ENCODE measurements at regions not wholly inside any gene's neighbourhood (a gene's known extent, or its start where the extent isn't known, plus 50 kb on each side); places are given as distances from the start of the nearest gene placed in this dataset.
"Not testable (repeated sequence)": the region's sequence is repeated elsewhere in the genome, so short reads cannot be mapped to it uniquely, and the experiment has no call there.

DNA sequence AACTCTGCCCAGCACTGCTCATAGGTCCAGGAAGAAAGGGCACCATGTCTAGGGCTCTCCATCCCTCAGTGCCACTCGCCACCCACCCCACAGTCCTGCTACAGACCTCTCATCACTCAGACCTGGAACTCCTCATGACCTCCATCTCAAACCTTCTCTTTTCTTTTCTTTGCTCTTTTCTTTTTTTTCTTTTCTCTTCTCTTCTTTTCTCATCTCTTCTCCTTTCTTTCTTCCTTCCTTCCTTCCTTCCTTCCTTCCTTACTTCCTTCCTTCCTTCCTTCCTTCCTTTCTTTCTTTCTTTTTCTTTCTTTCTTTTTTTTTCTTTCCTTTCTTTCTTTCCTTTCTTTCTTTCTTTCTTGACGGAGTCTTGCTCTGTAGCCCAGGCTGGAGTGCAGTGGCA lies 122.2 kb downstream of the KLF6 start:
- DNase-seq (ENCODE audit: low spot score in 2 of 2) (no peak), FAIRE-seq (no peak)

DNA sequence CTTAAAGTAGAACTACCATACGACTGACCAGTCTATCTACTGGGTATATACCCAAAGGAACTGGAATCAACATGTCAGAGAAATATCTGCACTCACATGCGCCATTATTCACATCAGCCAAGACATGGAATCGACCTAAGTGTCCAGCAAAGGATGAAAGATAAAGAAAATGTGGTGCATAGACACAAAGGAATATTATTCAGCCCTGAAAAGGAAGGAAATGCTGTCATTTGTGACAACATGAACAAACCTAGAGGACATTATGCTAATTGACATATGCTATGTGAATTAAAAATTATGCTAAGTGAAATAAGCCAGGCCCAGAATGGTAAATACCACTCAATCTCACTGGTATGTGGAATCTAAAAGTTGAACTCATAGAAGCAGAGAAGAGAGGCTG lies 123.7 kb downstream of the KLF6 start:
- no peak for FAIRE-seq
- no peak for DNase-seq (ENCODE audit: low spot score in 2 of 2)

DNA sequence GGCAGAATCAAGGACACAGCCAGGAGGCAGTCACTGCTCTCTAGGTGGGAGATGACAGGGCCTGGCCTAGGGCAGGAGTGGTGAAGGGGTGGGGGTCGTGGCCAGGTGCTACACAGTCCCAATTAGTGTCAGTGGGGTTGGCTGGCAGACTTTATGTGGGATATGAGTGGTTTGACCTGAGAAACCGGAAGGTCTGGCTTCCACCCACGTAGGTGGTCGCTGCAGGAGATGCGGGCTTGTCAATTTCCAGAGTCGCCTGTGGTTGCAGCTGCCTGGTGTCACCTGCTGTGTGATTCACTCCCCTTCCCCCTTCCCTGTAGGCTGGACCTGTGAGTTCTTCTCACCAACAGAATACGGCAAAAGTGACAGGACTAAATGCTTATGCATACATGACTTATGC lies 124.3 kb downstream of the KLF6 start:
- DNase-seq (ENCODE audit: low spot score in 2 of 2): no peak

DNA sequence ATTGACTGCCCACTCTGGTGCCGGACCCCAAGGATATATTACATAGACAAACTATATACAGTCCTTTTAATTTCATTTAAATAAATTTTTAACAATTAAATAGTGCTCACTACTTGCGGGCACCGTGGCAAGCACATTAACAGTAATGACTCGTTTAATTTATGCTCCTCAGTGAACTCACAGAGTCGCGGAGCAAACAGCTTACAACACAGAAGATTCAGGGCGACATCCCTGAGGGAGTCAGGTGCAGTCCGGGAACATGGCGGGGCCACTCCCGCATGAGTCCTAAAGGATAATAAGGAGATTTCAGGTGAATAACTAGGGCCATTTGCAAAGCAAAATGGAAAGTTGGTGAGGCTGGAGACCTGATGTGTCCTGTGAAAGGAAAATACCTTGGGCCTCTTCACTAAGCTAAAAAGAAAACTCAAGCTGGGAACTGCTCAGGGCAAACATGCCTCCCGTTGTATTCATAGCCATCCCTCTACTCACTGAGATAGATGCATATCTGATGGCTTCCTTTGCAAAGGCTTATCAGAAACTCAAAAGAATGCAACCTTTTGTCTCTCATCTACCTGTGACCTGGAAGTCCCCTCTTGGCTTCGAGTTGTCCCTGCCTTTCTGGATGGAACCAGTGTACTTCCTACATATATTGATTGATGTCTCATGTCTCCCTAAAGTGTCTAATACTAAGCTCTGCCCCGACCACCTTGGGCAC lies 125.6 kb downstream of the KLF6 start:
- DNase-seq (ENCODE audit: low spot score in 2 of 2) (no peak), FAIRE-seq (no peak)

More for the DNA sequence above, 124.3 kb downstream of the KLF6 start:
- FAIRE-seq: no peak

DNA sequence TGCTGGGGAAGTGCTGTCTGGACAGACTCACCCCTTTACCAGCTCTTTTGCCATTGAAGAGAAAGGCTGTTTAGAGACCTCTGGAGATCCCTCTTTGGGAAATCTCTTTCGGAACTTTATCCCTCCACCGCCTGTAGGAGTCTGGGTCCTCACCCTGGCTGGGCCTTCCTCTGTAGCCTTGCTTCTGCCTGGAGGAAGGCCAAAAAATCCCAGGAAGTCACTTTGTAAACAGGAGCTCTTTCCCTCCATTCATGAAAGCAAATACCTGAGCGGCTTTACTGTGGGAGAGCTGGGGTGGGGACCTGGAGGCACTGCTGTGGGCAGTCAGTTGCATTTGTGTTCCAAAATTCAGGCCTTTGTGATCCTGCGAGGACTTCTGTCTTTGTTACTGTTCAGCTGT lies 126.2 kb downstream of the KLF6 start:
- FAIRE-seq (no peak), DNase-seq (ENCODE audit: low spot score in 2 of 2) (no peak)

DNA sequence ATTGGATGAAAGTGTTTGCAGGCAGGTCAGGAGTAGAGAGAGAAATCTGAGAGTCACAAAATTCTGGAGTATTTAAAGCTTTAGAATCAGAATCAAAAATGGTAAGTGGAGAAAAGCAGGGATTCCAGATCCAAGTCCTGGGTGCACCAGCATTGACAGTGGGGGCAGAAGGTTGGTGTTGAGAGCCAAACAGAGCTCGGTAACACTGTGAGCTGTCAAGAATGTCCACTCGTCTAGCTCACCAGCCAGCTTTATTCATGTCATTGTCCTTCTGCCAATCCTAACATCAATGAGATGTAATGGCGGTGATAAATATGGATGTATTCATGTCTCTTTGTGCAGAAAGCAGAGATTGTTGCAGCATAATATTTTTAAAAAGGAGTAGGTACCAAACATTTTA lies 128.8 kb downstream of the KLF6 start:
- FAIRE-seq (no peak), DNase-seq (ENCODE audit: low spot score in 2 of 2) (no peak)

DNA sequence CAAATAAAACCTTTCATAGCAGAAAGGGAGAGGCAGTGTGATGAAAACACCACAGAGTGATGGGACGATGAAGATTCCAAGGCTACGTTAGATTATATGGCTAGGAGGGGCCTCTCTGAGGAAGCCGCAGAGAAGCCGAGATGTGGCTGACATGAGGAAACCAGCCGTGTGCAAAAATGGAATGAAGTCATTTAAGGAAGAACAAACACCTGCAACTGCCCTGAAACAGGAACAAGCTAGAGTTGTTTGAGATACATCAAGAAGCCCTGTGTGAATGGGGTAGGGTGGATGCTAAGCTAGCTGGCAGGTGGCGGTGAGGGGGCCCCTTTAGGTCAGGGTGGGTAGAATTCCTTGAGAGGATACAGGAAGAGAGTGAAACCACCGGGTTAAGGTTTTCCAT lies 129.5 kb downstream of the KLF6 start:
- DNase-seq (ENCODE audit: low spot score in 2 of 2): no peak
- no peak for FAIRE-seq

DNA sequence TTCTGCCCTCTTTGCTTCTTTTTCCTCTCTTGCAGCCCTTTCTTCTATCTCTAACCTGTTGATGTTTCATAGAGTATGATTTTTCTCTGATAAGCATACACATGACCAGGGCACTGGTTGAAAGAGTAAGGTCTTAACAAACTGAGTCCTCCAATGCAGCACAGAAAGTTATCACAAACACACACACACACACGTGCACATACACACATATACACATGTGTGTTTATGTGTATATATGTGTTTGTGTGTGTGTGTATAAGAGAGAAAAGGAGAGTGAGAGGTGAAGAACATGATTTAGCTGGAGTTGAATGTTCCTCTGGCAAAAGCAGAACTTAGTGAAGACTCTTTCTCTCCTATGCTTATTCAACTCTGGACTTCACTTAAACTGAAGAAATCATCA lies 130.0 kb downstream of the KLF6 start:
- FAIRE-seq: no peak
- DNase-seq (ENCODE audit: low spot score in 2 of 2): no peak

DNA sequence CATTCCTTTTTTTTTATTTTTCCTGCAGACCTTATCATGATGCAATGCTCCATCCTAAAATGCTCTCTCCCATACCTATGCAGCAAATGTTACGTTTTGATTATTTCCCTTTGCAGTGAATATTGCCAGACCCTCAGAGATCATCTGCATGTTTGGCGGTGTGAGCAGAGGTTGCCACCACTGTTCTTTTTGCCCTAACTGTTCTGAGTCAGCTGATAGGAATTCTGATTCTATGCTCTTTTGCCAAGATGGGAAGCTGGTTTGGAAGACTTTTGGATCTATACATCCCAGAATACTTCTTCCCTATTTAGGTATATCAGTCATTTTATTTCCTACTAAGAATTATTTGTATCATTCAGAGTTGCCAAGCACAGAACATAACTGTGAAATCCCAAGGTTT lies 130.5 kb downstream of the KLF6 start:
- no peak for FAIRE-seq

DNA sequence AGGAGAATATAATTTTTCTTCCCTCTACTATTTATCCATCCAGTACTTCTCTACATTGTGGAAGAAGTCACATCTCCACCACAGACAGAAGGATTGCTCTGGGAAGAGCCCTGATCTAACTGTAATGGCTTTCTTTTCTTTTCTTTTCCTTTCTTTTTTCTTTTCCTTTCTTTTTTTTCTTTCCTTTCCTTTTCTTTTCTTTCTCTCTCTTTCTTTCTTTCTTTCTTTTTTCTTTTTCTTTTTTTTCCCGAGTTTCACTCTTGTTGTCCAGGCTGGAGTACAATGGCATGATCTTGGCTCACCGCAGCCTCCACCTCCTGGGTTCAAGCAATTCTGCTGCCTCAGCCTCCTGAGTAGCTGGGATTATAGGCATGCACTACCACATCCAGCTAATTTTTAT lies 131.7 kb downstream of the KLF6 start:
- FAIRE-seq; DNase-seq (ENCODE audit: low spot score in 2 of 2): not testable (repeated sequence)

More for the DNA sequence above, 130.5 kb downstream of the KLF6 start:
- DNase-seq (ENCODE audit: low spot score in 2 of 2): no peak

DNA sequence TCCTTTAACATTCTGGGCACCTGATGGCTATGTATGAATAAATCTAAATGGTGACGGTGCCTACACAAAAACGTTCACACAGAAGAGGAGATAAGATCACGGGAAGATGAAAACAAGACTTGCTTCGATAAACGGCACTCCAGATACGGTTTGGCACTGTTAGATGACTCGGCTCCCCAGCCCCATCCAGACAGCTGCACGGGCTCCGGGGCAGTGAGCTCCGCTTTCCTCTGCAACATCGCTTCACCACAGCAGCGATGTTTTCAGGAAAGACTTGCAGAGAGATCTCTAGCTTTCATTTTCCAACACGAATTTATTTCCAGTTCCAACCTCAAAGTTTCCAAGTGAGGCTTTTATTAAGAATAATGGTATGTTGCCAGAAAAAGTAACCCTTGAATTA lies 132.1 kb downstream of the KLF6 start:
- DNase-seq (ENCODE audit: low spot score in 2 of 2): no peak
- FAIRE-seq: no peak

DNA sequence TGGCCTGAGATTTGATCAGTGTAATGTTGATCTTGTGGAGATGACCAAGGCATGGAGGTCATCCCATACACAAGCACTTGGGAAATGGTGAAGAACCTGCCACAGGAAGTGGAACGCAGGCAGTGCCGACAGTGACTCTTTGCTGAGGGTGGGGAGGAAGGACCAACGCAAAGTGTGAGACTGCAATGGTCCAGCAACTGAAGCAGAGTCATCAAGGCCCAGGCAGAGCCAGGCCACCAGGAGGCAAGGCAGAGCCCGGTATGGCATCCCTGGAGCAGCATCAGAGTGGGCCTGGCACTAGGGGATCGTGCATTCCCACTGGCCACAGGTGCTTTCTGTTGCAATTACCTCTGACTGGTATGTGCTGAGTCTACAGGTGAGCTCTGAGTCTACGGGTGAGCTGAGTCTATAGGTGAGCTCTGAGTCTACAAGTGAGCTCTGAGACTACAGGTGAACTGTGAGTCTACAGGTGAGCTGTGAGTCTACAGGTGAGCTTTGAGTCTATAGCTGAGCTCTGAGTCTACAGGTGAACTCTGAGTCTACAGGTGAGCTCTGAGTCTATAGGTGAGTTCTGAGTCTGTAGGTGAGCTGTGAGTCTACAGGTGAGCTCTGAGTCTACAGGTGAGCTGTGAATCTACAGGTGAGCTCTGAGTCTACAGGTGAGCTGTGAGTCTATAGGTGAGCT lies 132.9 kb downstream of the KLF6 start:
- DNase-seq (ENCODE audit: low spot score in 2 of 2) (no peak), FAIRE-seq (no peak)

DNA sequence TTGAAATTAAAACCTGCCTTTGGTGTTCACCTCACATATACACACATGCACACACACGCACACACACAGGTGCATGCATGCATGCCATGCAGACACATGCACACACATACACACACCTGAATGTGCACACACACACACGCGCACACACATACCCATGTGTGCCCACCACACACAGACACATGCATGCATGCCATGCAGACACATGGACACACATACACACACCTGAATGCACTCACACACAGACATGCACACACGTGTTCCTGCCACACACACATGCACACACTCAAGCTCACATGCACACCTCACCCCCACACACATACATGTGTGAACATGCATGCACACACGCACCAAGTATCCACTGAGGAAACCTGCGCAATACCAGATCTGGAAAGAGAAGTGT lies 136.4 kb downstream of the KLF6 start:
- no peak for FAIRE-seq

DNA sequence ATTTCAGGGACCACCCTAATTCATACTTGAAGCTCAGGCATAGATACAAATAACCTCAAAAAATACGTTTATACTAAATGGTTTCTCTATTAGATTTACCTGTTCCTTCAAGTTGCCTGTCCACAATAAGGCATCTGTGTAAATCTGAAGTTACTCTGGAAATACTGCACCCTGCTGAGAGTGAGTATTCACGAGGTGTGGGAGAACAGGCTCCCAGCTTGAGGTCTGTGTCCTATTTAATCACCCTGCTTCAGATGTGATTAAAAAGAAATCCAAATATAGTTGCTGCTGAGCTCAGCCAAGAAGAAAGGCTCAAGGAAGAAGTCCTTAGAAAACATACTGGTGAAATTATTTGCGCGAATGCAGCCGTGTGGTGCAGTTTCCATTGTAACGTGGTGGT lies 136.8 kb downstream of the KLF6 start:
- no peak for DNase-seq (ENCODE audit: low spot score in 2 of 2)
- FAIRE-seq: no peak

More for the DNA sequence above, 136.4 kb downstream of the KLF6 start:
- DNase-seq (ENCODE audit: low spot score in 2 of 2): no peak

DNA sequence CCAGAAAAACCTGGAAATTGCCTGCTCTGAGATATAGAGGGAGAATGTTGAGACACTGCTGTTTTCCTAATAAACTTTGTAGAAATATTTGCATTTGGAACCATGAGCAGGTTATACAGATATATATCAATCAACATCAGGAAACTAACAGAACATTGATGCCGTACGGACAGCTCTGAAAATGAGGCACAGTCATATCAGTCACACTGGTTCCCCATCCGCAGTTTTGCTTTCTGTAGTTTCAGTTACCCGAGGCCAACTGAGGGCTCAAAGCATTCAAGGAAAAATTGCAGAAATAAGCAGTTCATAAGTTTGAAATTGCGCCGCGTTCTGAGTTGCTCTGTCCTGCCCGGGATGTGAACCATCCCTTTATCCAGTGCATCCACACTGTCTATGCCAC lies 137.9 kb downstream of the KLF6 start:
- no peak for FAIRE-seq
- no peak for DNase-seq (ENCODE audit: low spot score in 2 of 2)

DNA sequence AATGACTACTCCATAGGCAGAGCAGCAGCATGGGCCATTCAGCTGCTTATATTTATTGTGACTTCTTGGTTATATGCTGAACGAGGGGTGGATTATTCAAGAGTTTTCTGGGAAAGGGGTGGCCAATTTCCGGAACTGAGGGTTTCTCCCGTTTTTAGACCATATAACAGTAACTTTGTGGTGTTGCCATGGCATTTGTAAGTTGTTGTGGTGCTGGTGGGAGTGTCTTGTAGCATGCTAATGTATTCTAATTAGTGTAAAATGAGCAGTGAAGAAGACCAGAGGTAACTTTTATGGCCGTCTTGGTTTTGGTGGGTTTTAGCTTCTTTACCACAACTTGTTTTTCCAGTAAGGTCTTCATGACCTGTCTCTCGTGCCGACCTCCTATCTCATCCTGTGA lies 139.6 kb downstream of the KLF6 start:
- DNase-seq (ENCODE audit: low spot score in 2 of 2): no peak
- no peak for FAIRE-seq

DNA sequence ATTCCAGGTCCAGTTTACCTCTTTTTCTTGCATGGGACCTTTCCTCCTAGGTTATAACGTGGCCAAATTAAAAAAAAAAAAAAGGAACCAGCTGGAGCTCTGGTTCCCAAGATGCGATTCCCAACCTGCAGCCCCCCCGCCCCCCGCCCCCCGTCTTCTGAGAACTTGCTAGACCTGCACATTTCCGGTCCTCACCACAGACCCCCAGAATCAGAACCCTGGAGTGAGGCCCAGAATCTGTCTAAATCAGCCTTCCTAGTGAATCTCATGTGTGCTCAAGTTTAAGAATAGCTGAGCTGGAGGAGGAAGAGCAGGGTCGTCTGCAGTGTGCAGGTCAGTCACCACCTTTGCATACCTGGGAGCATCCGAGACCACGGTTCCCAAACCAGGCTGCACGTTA lies 144.2 kb downstream of the KLF6 start:
- FAIRE-seq: no peak

DNA sequence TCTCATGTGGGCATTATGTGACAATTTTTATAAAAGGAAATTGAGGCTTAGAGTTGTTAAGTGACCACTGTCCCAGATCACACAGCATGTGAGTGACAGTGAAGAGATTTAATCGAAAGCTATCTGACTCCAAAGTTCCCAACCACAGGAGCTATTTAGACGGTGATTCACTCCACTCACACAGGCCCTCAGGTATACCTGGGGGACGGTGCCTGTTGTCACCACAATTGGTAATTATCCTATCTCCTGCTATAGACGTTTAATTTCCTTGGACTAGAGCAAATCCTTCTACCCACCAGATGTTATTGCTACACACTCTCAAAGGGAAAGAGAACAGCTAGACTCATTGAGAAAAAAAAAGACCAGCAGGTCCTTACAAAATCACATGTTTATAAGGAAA lies 145.5 kb downstream of the KLF6 start:
- DNase-seq (ENCODE audit: low spot score in 2 of 2) (no peak), FAIRE-seq (no peak)

More for the DNA sequence above, 144.2 kb downstream of the KLF6 start:
- DNase-seq (ENCODE audit: low spot score in 2 of 2): no peak

DNA sequence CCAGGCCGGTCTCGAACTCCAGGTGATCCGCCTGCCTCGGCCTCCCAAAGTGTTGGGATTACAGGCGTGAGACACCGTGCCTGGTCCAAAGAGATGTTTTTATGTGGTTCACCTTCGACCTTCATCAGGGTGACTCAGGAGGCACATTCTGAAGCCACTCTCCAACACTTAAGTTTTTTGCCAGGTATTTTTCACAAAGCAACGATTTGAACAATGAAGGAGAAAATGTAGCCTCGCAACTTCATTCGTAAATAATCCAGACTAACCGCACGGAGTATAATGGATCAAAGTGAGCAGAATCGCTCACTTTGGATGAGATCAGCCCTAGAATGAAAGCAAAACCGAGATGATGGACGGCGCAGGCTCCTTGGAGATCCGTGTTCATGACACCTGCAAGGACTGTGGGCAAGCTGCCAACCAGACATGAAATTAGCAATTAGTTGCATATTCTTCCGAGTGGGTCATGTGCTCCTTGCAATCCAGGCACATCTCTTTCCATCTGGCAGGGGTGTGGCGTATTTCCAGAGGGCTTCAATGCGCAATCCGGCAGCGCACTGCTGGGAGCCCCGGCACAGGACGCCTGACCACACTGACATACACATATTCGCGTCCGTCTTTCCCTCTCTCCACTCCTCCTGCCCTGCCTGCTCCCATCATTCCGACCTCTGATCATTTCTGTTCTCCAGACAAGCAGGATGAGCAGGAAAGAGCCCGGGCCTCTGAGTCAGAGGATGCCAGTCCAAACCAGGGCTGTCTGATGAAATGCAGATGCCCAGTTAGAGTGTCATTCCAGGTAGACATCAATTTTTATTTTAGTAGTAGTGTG lies 148.4 kb downstream of the KLF6 start:
- DNase-seq (ENCODE audit: low spot score in 2 of 2) (no peak), FAIRE-seq (no peak)

DNA sequence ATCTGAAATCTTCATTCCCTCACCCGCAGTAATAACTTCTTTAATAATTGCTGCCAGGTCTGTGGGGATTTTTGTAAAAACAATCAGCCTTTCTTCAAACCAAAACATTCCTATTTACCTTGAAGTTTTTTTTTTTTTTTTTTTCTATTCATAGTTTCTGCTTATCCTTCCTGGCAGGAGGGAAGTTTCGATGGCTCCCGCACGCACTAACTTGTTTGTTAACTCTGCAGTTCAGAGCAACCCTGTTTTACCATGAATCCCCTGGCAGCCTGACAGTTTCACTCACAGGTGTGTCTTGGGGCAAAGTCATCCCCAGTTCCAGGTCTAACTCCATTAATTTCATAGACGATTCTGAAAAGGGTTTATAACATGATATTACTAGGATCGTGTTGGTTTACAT lies 149.3 kb downstream of the KLF6 start:
- FAIRE-seq (no peak), DNase-seq (ENCODE audit: low spot score in 2 of 2) (no peak)

DNA sequence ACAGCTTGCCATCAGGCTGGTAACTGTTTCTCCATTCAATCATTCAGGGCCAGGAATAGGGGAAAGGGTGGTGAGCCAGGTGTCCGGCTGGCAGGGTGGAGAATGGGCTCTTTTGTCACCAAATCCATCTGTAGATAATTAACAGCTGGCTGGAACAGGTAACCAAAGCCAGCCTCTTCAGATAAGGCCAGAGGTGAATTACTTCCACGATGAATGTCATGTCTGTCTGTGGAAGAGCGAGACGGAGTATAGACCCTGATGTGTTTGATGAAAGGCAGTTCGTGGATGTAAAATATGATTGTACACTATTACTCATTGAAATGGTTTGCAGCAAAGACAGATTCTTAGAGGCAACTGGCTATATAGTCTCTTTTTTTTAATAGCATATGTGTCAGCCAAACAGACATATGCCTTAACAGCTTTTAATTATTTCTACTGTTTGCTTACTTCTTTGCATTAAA lies 149.8 kb downstream of the KLF6 start:
- DNase-seq (ENCODE audit: low spot score in 2 of 2): no peak
- no peak for FAIRE-seq

Measured in frontal cortex (tissue), 3 donors.